IMR-90 (cell line): ENCODE measurements at regions not wholly inside any gene's neighbourhood (a gene's known extent, or its start where the extent isn't known, plus 50 kb on each side); places are given as distances from the start of the nearest gene placed in this dataset.

ENCODE experiments used
- ATAC-seq: fragments of 200-7000 bp; cut with Tn5 transposase; 2 replicates; pipeline ENCODE4 v1.9.1; 2020; ENCODE audit warnings: low read depth, mild to moderate bottlenecking, moderate library complexity
- BruUV-seq: library from RNA; stranded (reverse); fragments of 400-500 nt; replicated peaks from 2 replicates; lab custom pipeline; 2021; lab: Mats Ljungman, UMichigan
- CTCF ChIA-PET: fragments of 300-600 bp; formaldehyde crosslinking; extraction: SDS; loops from one replicate; lab custom pipeline; 2021; ENCODE audit warnings: antibody characterized with exemption; lab: Yijun Ruan, JAX
- POLR2A ChIA-PET: fragments of 300-600 bp; sonication (Branson Sonifier 250); formaldehyde crosslinking; loops from one replicate; lab custom pipeline; 2022; ENCODE audit warnings: antibody characterized with exemption; ENCODE audit not compliant: unreplicated experiment; lab: Charles Lee
- DNase-seq: peaks from one replicate; pipeline ENCODE4 v3.0.0; 2013
- H2AFZ ChIP-seq: replicated peaks from 2 replicates; pipeline ENCODE3; 2013; ENCODE audit warnings: low read length, mild to moderate bottlenecking; ENCODE audit not compliant: poor library complexity
- H2AK5ac ChIP-seq: 2 replicates; pipeline ENCODE4 v1.6.1; 2013; ENCODE audit warnings: low read depth, low read length, inconsistent platforms
- H2AK9ac ChIP-seq: replicated peaks from 2 replicates; pipeline ENCODE3; 2013; ENCODE audit warnings: mild to moderate bottlenecking, low read depth, low read length, moderate library complexity; ENCODE audit not compliant: poor library complexity
- H2BK120ac ChIP-seq: 2 replicates; pipeline ENCODE4 v1.6.1; 2013; ENCODE audit warnings: low read depth, low read length, inconsistent platforms
- H2BK15ac ChIP-seq: 3 replicates; pipeline ENCODE4 v1.6.1; 2013; ENCODE audit warnings: low read depth, low read length, inconsistent platforms
- H2BK20ac ChIP-seq: 2 replicates; pipeline ENCODE4 v1.6.1; 2013; ENCODE audit warnings: low read depth, mild to moderate bottlenecking, inconsistent platforms, low read length, moderate library complexity
- H2BK5ac ChIP-seq: 2 replicates; pipeline ENCODE4 v1.6.1; 2013; ENCODE audit warnings: mild to moderate bottlenecking, low read depth, low read length, inconsistent platforms; ENCODE audit not compliant: poor library complexity, severe bottlenecking
- H3K14ac ChIP-seq: replicated peaks from 2 replicates; pipeline ENCODE4 v1.6.1; 2013; ENCODE audit warnings: low read depth, low read length, inconsistent platforms
- H3K18ac ChIP-seq: 2 replicates; pipeline ENCODE4 v1.6.1; 2013; ENCODE audit warnings: low read depth, low read length, control low read depth
- H3K23ac ChIP-seq: 2 replicates; pipeline ENCODE4 v1.6.1; 2013; ENCODE audit warnings: low read depth, low read length, inconsistent platforms
- H3K27ac ChIP-seq: 2 replicates; pipeline ENCODE4 v1.5.1; 2013; ENCODE audit warnings: mild to moderate bottlenecking, control low read depth, low read length; ENCODE audit not compliant: insufficient read depth
- H3K27me3 ChIP-seq: 2 replicates; pipeline ENCODE4 v1.6.1; 2013; ENCODE audit warnings: low read length; ENCODE audit not compliant: control insufficient read depth, insufficient read depth
- H3K36me3 ChIP-seq: 2 replicates; pipeline ENCODE4 v1.6.1; 2013; ENCODE audit warnings: low read length, mixed read lengths; ENCODE audit not compliant: control insufficient read depth, insufficient read depth
- H3K4ac ChIP-seq: 2 replicates; pipeline ENCODE4 v1.6.1; 2013; ENCODE audit warnings: low read depth, low read length, inconsistent platforms
- H3K4me1 ChIP-seq: 2 replicates; pipeline ENCODE4 v1.6.1; 2013; ENCODE audit warnings: low read length, mixed read lengths; ENCODE audit not compliant: control insufficient read depth, insufficient read depth
- H3K4me2 ChIP-seq: 2 replicates; pipeline ENCODE4 v1.6.1; 2013; ENCODE audit warnings: low read depth, mild to moderate bottlenecking, control low read depth, low read length, moderate library complexity
- H3K4me3 ChIP-seq: 2 replicates; pipeline ENCODE4 v1.5.1; 2013; ENCODE audit warnings: low read depth, mild to moderate bottlenecking, control low read depth, low read length, moderate library complexity; ENCODE audit not compliant: insufficient read depth
- H3K56ac ChIP-seq: 2 replicates; pipeline ENCODE4 v1.6.1; 2013; ENCODE audit warnings: low read length, inconsistent platforms; ENCODE audit not compliant: insufficient read depth; ENCODE audit errors: extremely low read depth
- H3K79me1 ChIP-seq, 2 experiments: 2 replicates each; pipeline ENCODE4 v1.6.1; 2013; ENCODE audit warnings: low read length in 2 of 2, inconsistent platforms in 1 of 2, low read depth in 1 of 2
- H3K9ac ChIP-seq: 2 replicates; pipeline ENCODE4 v1.6.1; 2013; ENCODE audit warnings: low read depth, low read length, control low read depth
- H3K9me1 ChIP-seq: 2 replicates; pipeline ENCODE4 v1.6.1; 2013; ENCODE audit warnings: low read length, inconsistent platforms; ENCODE audit not compliant: insufficient read depth
- H3K9me3 ChIP-seq: 2 replicates; pipeline ENCODE4 v1.6.1; 2013; ENCODE audit warnings: low read length; ENCODE audit not compliant: control insufficient read depth, insufficient read depth
- H4K20me1 ChIP-seq: 2 replicates; pipeline ENCODE4 v1.6.1; 2013; ENCODE audit warnings: low read length, inconsistent platforms; ENCODE audit not compliant: insufficient read depth
- H4K5ac ChIP-seq: 2 replicates; pipeline ENCODE4 v1.6.1; 2013; ENCODE audit warnings: mild to moderate bottlenecking, low read depth, low read length, control low read depth
- H4K8ac ChIP-seq, 2 experiments: 2 replicates each; pipeline ENCODE4 v1.6.1; 2013; ENCODE audit warnings: low read depth in 2 of 2, low read length in 2 of 2, control low read depth in 1 of 2, inconsistent platforms in 1 of 2
- H4K91ac ChIP-seq: 2 replicates; pipeline ENCODE4 v1.6.1; 2013; ENCODE audit warnings: low read depth, low read length, inconsistent platforms; ENCODE audit not compliant: insufficient read depth
- BHLHE40 ChIP-seq: fragments of 150-350 bp; IDR thresholded peaks from 2 replicates; pipeline ENCODE4 v1.6.1; 2016; ENCODE audit warnings: mild to moderate bottlenecking, low read depth, low read length
- CEBPB ChIP-seq: IDR thresholded peaks from 2 replicates; pipeline ENCODE4 v1.6.1; 2012; ENCODE audit warnings: low read depth, low read length, improper control_type of control experiment
- CHD1 ChIP-seq: IDR thresholded peaks from 2 replicates; pipeline ENCODE4 v1.6.1; 2012; ENCODE audit warnings: low read depth, low read length, improper control_type of control experiment
- MAFK ChIP-seq: IDR thresholded peaks from 2 replicates; pipeline ENCODE4 v1.6.1; 2012; ENCODE audit warnings: low read depth, low read length, improper control_type of control experiment
- MAZ ChIP-seq: IDR thresholded peaks from 2 replicates; pipeline ENCODE4 v1.6.1; 2012; ENCODE audit warnings: low read depth, mild to moderate bottlenecking, low read length, improper control_type of control experiment, moderate library complexity, borderline replicate concordance
- MXI1 ChIP-seq: IDR thresholded peaks from 2 replicates; pipeline ENCODE4 v1.6.1; 2012; ENCODE audit warnings: low read depth, mild to moderate bottlenecking, low read length, moderate library complexity, borderline replicate concordance
- NFE2L2 ChIP-seq: fragments of 150-350 bp; IDR thresholded peaks from 2 replicates; pipeline ENCODE4 v1.6.1; 2016; ENCODE audit warnings: low read depth, mild to moderate bottlenecking, low read length
- POLR2A ChIP-seq: IDR thresholded peaks from 2 replicates; pipeline ENCODE4 v1.6.1; 2012; ENCODE audit warnings: mild to moderate bottlenecking, low read depth, low read length
- RAD21 ChIP-seq: IDR thresholded peaks from 2 replicates; pipeline ENCODE4 v1.6.1; 2012; ENCODE audit warnings: low read length, improper control_type of control experiment
- RCOR1 ChIP-seq: IDR thresholded peaks from 2 replicates; pipeline ENCODE4 v1.6.1; 2012; ENCODE audit warnings: mild to moderate bottlenecking, low read length, improper control_type of control experiment; ENCODE audit not compliant: insufficient replicate concordance
- RFX5 ChIP-seq: IDR thresholded peaks from 2 replicates; pipeline ENCODE4 v1.8.0; 2012; ENCODE audit warnings: low read depth, mild to moderate bottlenecking, low read length, moderate library complexity
- SMC3 ChIP-seq: fragments of 150-350 bp; IDR thresholded peaks from 2 replicates; pipeline ENCODE4 v1.6.1; 2016; ENCODE audit warnings: low read depth, mild to moderate bottlenecking, antibody characterized with exemption, low read length, moderate library complexity
- WGBS, 2 experiments: methylation state at CpG; one replicate each; pipeline versions ENCODE4 v1.1.5 to v1.1.7; 2013; ENCODE audit warnings: missing lambda C conversion rate in 2 of 2; ENCODE audit not compliant: insufficient read length in 1 of 2; ENCODE audit errors: extremely low coverage in 2 of 2; 5-methylcytosine and 5-hydroxymethylcytosine counted together
- dilution Hi-C: fragments of 300-500 bp; cut with HindIII; formaldehyde crosslinking; loops from one replicate; pipeline ENCODE4 v1.14.3; 2018; ENCODE audit warnings: low sequenced_read_pairs; ENCODE audit not compliant: unreplicated experiment
- in situ Hi-C: fragments of 300-500 bp; cut with MboI; formaldehyde crosslinking; loops from 3 replicates; pipeline ENCODE4 v1.14.3; 2019; ENCODE audit warnings: low sequenced_read_pairs, inconsistent platforms, mixed read lengths
- intact Hi-C: fragments of 100-400 bp; cut with micrococcal nuclease; formaldehyde crosslinking; loops from 2 replicates; pipeline ENCODE4 v1.10.0; 2022
- TF ChIP-seq, protein P1 (sequence below): conservative IDR thresholded peaks from 2 replicates; pipeline ENCODE4 v1.5.1; 2012; ENCODE audit warnings: mild to moderate bottlenecking, low read depth, low read length, improper control_type of control experiment
- TF ChIP-seq, protein P2 (sequence below): fragments of 150-350 bp; IDR thresholded peaks from 2 replicates; pipeline ENCODE4 v1.6.1; 2017; ENCODE audit warnings: mild to moderate bottlenecking, antibody characterized with exemption, low read length, low read depth
- TF ChIP-seq, protein P3 (sequence below): fragments of 150-350 bp; IDR thresholded peaks from 2 replicates; pipeline ENCODE4 v1.6.1; 2016; ENCODE audit warnings: low read depth, mild to moderate bottlenecking, low read length, moderate library complexity, borderline replicate concordance

DNA sequence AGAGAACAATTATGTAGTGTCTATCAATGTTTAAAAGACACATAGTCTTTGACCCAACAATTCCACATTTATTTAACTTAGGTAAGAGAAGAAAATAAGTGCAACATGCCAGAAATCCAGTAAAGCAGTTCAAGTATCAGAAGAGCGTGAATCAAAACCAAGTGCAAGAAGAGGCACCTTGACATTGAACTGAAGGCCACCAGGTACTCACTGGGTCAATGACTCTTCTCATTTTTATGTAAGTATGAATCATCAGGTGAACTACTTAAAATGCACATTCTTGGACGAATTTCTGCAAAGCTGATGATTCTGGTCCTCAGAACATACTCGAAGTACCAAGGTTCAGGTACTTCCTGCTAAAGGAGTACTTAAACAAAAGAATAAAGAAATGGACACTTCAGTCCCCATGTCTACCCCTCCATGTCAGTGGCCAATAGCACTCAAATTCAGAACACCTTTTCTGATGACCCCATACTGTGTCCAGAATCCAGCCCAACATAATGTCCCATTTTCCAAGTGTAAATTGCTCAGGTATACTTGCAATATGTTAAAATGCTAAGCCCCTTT, 481.9 kb downstream of the GJA1 start:
- Histone ChIP-seq H3K9me1 (no peaks in the 10 kb centered on the region), H3K4ac (no peak overlapping the region), H2AFZ (no peak overlapping the region), H3K9ac (no peak overlapping the region), H2AK9ac (no peak overlapping the region), H4K5ac (no peak overlapping the region), H3K27ac (no peak overlapping the region), H2BK5ac (no peak overlapping the region), H3K79me1 (no peaks in the 10 kb centered on the region), H2BK15ac (no peak overlapping the region), H4K20me1 (no peaks in the 10 kb centered on the region), H3K9me3 (no peaks in the 10 kb centered on the region), H2BK120ac (no peak overlapping the region), H4K91ac (no peak overlapping the region), H2BK20ac (no peak overlapping the region), H3K4me3 (no peak overlapping the region), H3K36me3 (no peaks in the 10 kb centered on the region), H2AK5ac (no peak overlapping the region), H3K23ac (no peak overlapping the region), H3K27me3 (no peaks in the 10 kb centered on the region), H3K4me1 (no peaks in the 10 kb centered on the region), H3K4me2 (no peak overlapping the region), H4K8ac (no peak overlapping the region), H3K18ac (no peak overlapping the region), H3K14ac (no peak overlapping the region), H3K56ac (no peak overlapping the region)
- in situ Hi-C loops (no loop called here), dilution Hi-C loops (no loop called here), intact Hi-C loops (no loop called here)
- ATAC-seq (no peak), DNase-seq (no peak)
- 86% methylated on average over 1 of the region's 3 CpGs; no CpG with 5 or more reads in 1 of the 2 experiments for WGBS, 2 experiments
- ChIA-PET POLR2A (no interaction called here), CTCF (no interaction called here)
- BruUV-seq, result no TSS peak
- TF ChIP-seq NFE2L2 (no peak), SMC3 (no peak), POLR2A (no peak), RFX5 (no peak), RCOR1 (no peak), MXI1 (no peak), MAZ (no peak), BHLHE40 (no peak), CHD1 (no peak), MAFK (no peak), CEBPB (no peak), RAD21 (no peak)
- TF ChIP-seq, protein P1, sequence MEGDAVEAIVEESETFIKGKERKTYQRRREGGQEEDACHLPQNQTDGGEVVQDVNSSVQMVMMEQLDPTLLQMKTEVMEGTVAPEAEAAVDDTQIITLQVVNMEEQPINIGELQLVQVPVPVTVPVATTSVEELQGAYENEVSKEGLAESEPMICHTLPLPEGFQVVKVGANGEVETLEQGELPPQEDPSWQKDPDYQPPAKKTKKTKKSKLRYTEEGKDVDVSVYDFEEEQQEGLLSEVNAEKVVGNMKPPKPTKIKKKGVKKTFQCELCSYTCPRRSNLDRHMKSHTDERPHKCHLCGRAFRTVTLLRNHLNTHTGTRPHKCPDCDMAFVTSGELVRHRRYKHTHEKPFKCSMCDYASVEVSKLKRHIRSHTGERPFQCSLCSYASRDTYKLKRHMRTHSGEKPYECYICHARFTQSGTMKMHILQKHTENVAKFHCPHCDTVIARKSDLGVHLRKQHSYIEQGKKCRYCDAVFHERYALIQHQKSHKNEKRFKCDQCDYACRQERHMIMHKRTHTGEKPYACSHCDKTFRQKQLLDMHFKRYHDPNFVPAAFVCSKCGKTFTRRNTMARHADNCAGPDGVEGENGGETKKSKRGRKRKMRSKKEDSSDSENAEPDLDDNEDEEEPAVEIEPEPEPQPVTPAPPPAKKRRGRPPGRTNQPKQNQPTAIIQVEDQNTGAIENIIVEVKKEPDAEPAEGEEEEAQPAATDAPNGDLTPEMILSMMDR, result no peak
- TF ChIP-seq, protein P2, sequence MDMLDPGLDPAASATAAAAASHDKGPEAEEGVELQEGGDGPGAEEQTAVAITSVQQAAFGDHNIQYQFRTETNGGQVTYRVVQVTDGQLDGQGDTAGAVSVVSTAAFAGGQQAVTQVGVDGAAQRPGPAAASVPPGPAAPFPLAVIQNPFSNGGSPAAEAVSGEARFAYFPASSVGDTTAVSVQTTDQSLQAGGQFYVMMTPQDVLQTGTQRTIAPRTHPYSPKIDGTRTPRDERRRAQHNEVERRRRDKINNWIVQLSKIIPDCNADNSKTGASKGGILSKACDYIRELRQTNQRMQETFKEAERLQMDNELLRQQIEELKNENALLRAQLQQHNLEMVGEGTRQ, result no peak
- TF ChIP-seq, protein P3, sequence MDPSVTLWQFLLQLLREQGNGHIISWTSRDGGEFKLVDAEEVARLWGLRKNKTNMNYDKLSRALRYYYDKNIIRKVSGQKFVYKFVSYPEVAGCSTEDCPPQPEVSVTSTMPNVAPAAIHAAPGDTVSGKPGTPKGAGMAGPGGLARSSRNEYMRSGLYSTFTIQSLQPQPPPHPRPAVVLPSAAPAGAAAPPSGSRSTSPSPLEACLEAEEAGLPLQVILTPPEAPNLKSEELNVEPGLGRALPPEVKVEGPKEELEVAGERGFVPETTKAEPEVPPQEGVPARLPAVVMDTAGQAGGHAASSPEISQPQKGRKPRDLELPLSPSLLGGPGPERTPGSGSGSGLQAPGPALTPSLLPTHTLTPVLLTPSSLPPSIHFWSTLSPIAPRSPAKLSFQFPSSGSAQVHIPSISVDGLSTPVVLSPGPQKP, result no peak
